ENCODE measurements at regions not wholly inside any gene's neighbourhood (a gene's known extent, or its start where the extent isn't known, plus 50 kb on each side); places are given as distances from the start of the nearest gene placed in this dataset.

GRCh38 chr2:103292573-103292972 lies 530.7 kb downstream of the TMEM182 start:
- TF ChIP-seq CTCF (IDR thresholded peaks at IDR 0.05; ENCODE audit: low read depth, low read length, missing control alignments), result no peak
- DNase-seq (ENCODE audit: low read depth), result no peak
- in situ Hi-C loops (cut with HindIII; ENCODE audit: low sequenced_read_pairs), result loop anchor here (5.0 kb wide), 1 partner anchor 75 kb away; no protein-coding TSS in a partner anchor

GRCh38 chr2:103293067-103293741 lies 531.4 kb downstream of the TMEM182 start:
- no peak for DNase-seq (ENCODE audit: low read depth)
- in situ Hi-C loops (cut with HindIII; ENCODE audit: low sequenced_read_pairs), result loop anchor here (5.0 kb wide), 1 partner anchor 76 kb away; no protein-coding TSS in a partner anchor
- H3K4me3 ChIP-seq (ENCODE audit: low read depth, low read length), result peak overlapping the region; percentile 20
- no peak for TF ChIP-seq CTCF (IDR thresholded peaks at IDR 0.05; ENCODE audit: low read depth, low read length, missing control alignments)

More at GRCh38 chr2:103292573-103292972, 530.7 kb downstream of the TMEM182 start:
- no peak overlapping the region for H3K4me3 ChIP-seq (ENCODE audit: low read depth, low read length)

- peak overlapping the region; percentile 20 for H3K4me3 ChIP-seq (ENCODE audit: low read depth, low read length)
- no peak for DNase-seq (ENCODE audit: low read depth)
- in situ Hi-C loops (cut with HindIII; ENCODE audit: low sequenced_read_pairs), result loop anchor here (5.0 kb wide), 1 partner anchor 76 kb away; no protein-coding TSS in a partner anchor
Observed at GRCh38 chr2:103293742-103294077, 531.9 kb downstream of the TMEM182 start.

GRCh38 chr2:103294420-103294819 lies 532.6 kb downstream of the TMEM182 start:
- H3K4me3 ChIP-seq (ENCODE audit: low read depth, low read length), result no peak overlapping the region
- no peak for TF ChIP-seq CTCF (IDR thresholded peaks at IDR 0.05; ENCODE audit: low read depth, low read length, missing control alignments)
- in situ Hi-C loops (cut with HindIII; ENCODE audit: low sequenced_read_pairs), result loop anchor here (5.0 kb wide), 1 partner anchor 77 kb away; no protein-coding TSS in a partner anchor
- no peak for DNase-seq (ENCODE audit: low read depth)

More at GRCh38 chr2:103293742-103294077, 531.9 kb downstream of the TMEM182 start:
- no peak for TF ChIP-seq CTCF (IDR thresholded peaks at IDR 0.05; ENCODE audit: low read depth, low read length, missing control alignments)

- no peak for TF ChIP-seq CTCF (IDR thresholded peaks at IDR 0.05; ENCODE audit: low read depth, low read length, missing control alignments)
- H3K4me3 ChIP-seq (ENCODE audit: low read depth, low read length), result no peak overlapping the region
- DNase-seq (ENCODE audit: low read depth), result no peak
- in situ Hi-C loops (cut with HindIII; ENCODE audit: low sequenced_read_pairs), result no loop called here
Observed at GRCh38 chr2:103295591-103295990, 533.8 kb downstream of the TMEM182 start.

GRCh38 chr2:103324671-103325070 lies 562.8 kb downstream of the TMEM182 start:
- in situ Hi-C loops (cut with HindIII; ENCODE audit: low sequenced_read_pairs), result no loop called here
- DNase-seq (ENCODE audit: low read depth), result no peak
- TF ChIP-seq CTCF (IDR thresholded peaks at IDR 0.05; ENCODE audit: low read depth, low read length, missing control alignments), result no peak
- no peak overlapping the region for H3K4me3 ChIP-seq (ENCODE audit: low read depth, low read length)
